SK-N-SH (cell line): ENCODE measurements at regions not wholly inside any gene's neighbourhood (a gene's known extent, or its start where the extent isn't known, plus 50 kb on each side); places are given as distances from the start of the nearest gene placed in this dataset.

Source experiments
- CTCF ChIA-PET: fragments of 300-600, 350-600 bp; formaldehyde crosslinking; extraction: SDS; loops from one replicate; lab custom pipeline; 2021; lab: Yijun Ruan, JAX
- POLR2A ChIA-PET: fragments of 350-600 bp; sonication (Branson Sonifier 250); formaldehyde crosslinking; extraction: SDS; loops from one replicate; lab custom pipeline; 2020; ENCODE audit warnings: antibody characterized with exemption, inconsistent platforms; lab: Yijun Ruan, JAX
- DNase-seq: peaks from one replicate; pipeline ENCODE4 v3.0.0; 2012
- H2AFZ ChIP-seq: fragments of 200-600 bp; sonication (generic); 2 replicates; pipeline ENCODE4 v1.8.1; 2016; ENCODE audit warnings: antibody characterized with exemption, mild to moderate bottlenecking, low read depth
- H3F3A ChIP-seq: fragments of 200-600 bp; sonication (generic); replicated peaks from 2 replicates; pipeline ENCODE3; 2016; ENCODE audit warnings: antibody characterized with exemption, mild to moderate bottlenecking; ENCODE audit not compliant: insufficient read depth
- H3K27ac ChIP-seq, 2 experiments: fragments of 200-500 bp in 1 of 2; fragments of 200-600 bp in 1 of 2; sonication (Bioruptor generic) in 1 of 2; sonication (generic), shearing (Covaris generic) in 1 of 2; 2 replicates each; pipeline versions ENCODE4 v1.5.1 to v1.6.1; 2014 to 2016; ENCODE audit warnings: low read depth in 2 of 2, inconsistent platforms in 1 of 2, low read length in 1 of 2, mild to moderate bottlenecking in 1 of 2, mixed read lengths in 1 of 2
- H3K27me3 ChIP-seq: fragments of 200-600 bp; sonication (generic), shearing (Covaris generic); 2 replicates; pipeline ENCODE4 v1.6.1; 2016; ENCODE audit warnings: mixed run types; ENCODE audit not compliant: insufficient read depth
- H3K36me3 ChIP-seq, 2 experiments: fragments of 200-500 bp in 1 of 2; fragments of 200-600 bp in 1 of 2; sonication (Bioruptor generic) in 1 of 2; sonication (generic) in 1 of 2; replicated peaks in 1 of 2; 2 replicates each; pipeline versions ENCODE3 to v1.5.1; 2014 to 2016; ENCODE audit warnings: low read length in 1 of 2, mild to moderate bottlenecking in 1 of 2; ENCODE audit not compliant: insufficient read depth in 2 of 2, control insufficient read depth in 1 of 2
- H3K4me1 ChIP-seq, 2 experiments: fragments of 200-500 bp in 1 of 2; fragments of 200-600 bp in 1 of 2; sonication (Bioruptor generic) in 1 of 2; sonication (generic), shearing (Covaris generic) in 1 of 2; 2 replicates each; pipeline versions ENCODE4 v1.5.1 to v1.6.1; 2014 to 2016; ENCODE audit warnings: low read depth in 1 of 2, low read length in 1 of 2, mixed run types in 1 of 2; ENCODE audit not compliant: insufficient read depth in 2 of 2, control insufficient read depth in 1 of 2
- H3K4me2 ChIP-seq: fragments of 200-600 bp; sonication (generic), shearing (Covaris generic); 2 replicates; pipeline ENCODE4 v1.6.1; 2017; ENCODE audit warnings: mixed run types
- H3K4me3 ChIP-seq, 2 experiments: fragments of 200-500 bp in 1 of 2; fragments of 200-600 bp in 1 of 2; sonication (Bioruptor generic) in 1 of 2; sonication (generic), shearing (Covaris generic) in 1 of 2; 2 replicates each; pipeline versions ENCODE4 v1.5.1 to v1.8.1; 2014 to 2016; ENCODE audit warnings: low read depth in 2 of 2, inconsistent platforms in 1 of 2, low read length in 1 of 2, mild to moderate bottlenecking in 1 of 2, mixed read lengths in 1 of 2, moderate library complexity in 1 of 2
- H3K79me2 ChIP-seq: fragments of 200-600 bp; sonication (generic); 2 replicates; pipeline ENCODE4 v1.8.1; 2017; ENCODE audit warnings: mild to moderate bottlenecking; ENCODE audit not compliant: insufficient read depth
- H3K9ac ChIP-seq: fragments of 200-600 bp; sonication (generic); 2 replicates; pipeline ENCODE4 v1.6.1; 2017; ENCODE audit warnings: mixed run types
- H3K9me2 ChIP-seq: fragments of 200-600 bp; sonication (generic); 2 replicates; pipeline ENCODE4 v1.6.1; 2017; ENCODE audit warnings: mixed run types
- H3K9me3 ChIP-seq: fragments of 200-600 bp; sonication (generic); 2 replicates; pipeline ENCODE4 v1.6.1; 2017; ENCODE audit warnings: mixed run types, mild to moderate bottlenecking, moderate library complexity
- H4K20me1 ChIP-seq: fragments of 200-600 bp; sonication (generic); 2 replicates; pipeline ENCODE4 v1.6.1; 2017; ENCODE audit warnings: mild to moderate bottlenecking, mixed run types; ENCODE audit not compliant: insufficient read depth
- CHD2 ChIP-seq: fragments of 150-350 bp; IDR thresholded peaks from 2 replicates; pipeline ENCODE4 v1.6.1; 2018; ENCODE audit warnings: low read length; ENCODE audit not compliant: partially characterized antibody
- EP300 ChIP-seq, 2 experiments: IDR thresholded peaks; 2 replicates each; pipeline versions ENCODE4 v1.4.0 to v1.6.1; 2012; ENCODE audit warnings: borderline replicate concordance in 1 of 2, low read depth in 1 of 2, low read length in 1 of 2
- FOXJ3 ChIP-seq: sonication (generic); formaldehyde crosslinking; IDR thresholded peaks from 2 replicates; pipeline ENCODE4 v1.5.1; 2020; ENCODE audit warnings: mild to moderate bottlenecking, missing genetic modification reagents
- GATA2 ChIP-seq: sonication (generic); formaldehyde crosslinking; IDR thresholded peaks from 2 replicates; pipeline ENCODE4 v1.5.0; 2020; ENCODE audit warnings: mild to moderate bottlenecking, missing genetic modification reagents
- JUND ChIP-seq: IDR thresholded peaks from 2 replicates; pipeline ENCODE4 v1.4.0; 2012
- MEF2A ChIP-seq: IDR thresholded peaks from 2 replicates; pipeline ENCODE4 v1.4.0; 2012; ENCODE audit warnings: low read depth, borderline replicate concordance
- MXI1 ChIP-seq: IDR thresholded peaks from 2 replicates; pipeline ENCODE4 v1.6.1; 2012; ENCODE audit warnings: mild to moderate bottlenecking, low read depth, low read length, improper control_type of control experiment
- NFIC ChIP-seq: IDR thresholded peaks from 2 replicates; pipeline ENCODE4 v1.4.0; 2012; ENCODE audit warnings: borderline replicate concordance
- NRF1 ChIP-seq: IDR thresholded peaks from 2 replicates; pipeline ENCODE4 v1.6.1; 2012; ENCODE audit warnings: low read depth, mild to moderate bottlenecking, low read length
- PBX3 ChIP-seq: IDR thresholded peaks from 2 replicates; pipeline ENCODE4; 2012
- POLR2AphosphoS5 ChIP-seq: IDR thresholded peaks from 2 replicates; pipeline ENCODE4 v1.6.1; 2012; ENCODE audit warnings: low read depth, low read length
- RCOR1 ChIP-seq: fragments of 150-350 bp; IDR thresholded peaks from 2 replicates; pipeline ENCODE4 v1.6.1; 2017; ENCODE audit warnings: antibody characterized with exemption, low read length
- RXRA ChIP-seq: IDR thresholded peaks from 2 replicates; pipeline ENCODE4 v1.4.0; 2012; ENCODE audit warnings: low read depth, mild to moderate bottlenecking, borderline replicate concordance
- SIN3A ChIP-seq: IDR thresholded peaks from 2 replicates; pipeline ENCODE4 v1.6.1; 2012; ENCODE audit warnings: low read depth, mild to moderate bottlenecking, low read length, moderate library complexity, borderline replicate concordance
- SMC3 ChIP-seq: IDR thresholded peaks from 2 replicates; pipeline ENCODE4 v1.6.1; 2012; ENCODE audit warnings: low read depth, low read length, improper control_type of control experiment
- TAF1 ChIP-seq: IDR thresholded peaks from 2 replicates; pipeline ENCODE4 v1.6.1; 2012; ENCODE audit warnings: low read depth, mild to moderate bottlenecking, low read length, moderate library complexity, borderline replicate concordance
- TCF12 ChIP-seq: IDR thresholded peaks from 2 replicates; pipeline ENCODE4 v1.4.0; 2012
- TEAD4 ChIP-seq: IDR thresholded peaks from 2 replicates; pipeline ENCODE4 v1.4.0; 2012; ENCODE audit warnings: mild to moderate bottlenecking, borderline replicate concordance; ENCODE audit not compliant: insufficient read depth
- USF2 ChIP-seq: fragments of 150-350 bp; IDR thresholded peaks from 2 replicates; pipeline ENCODE4 v1.6.1; 2017; ENCODE audit warnings: antibody characterized with exemption, low read length, low read depth, borderline replicate concordance
- YY1 ChIP-seq: IDR thresholded peaks from 2 replicates; pipeline ENCODE4 v1.4.0; 2012; ENCODE audit warnings: low read depth, mild to moderate bottlenecking
- WGBS: methylation state at CpG from one replicate; pipeline ENCODE4 v1.1.6; 2017; ENCODE audit warnings: low lambda C conversion rate; 5-methylcytosine and 5-hydroxymethylcytosine counted together

GRCh38 chr6:154901876-154902552 is 93.1 kb upstream of the TIAM2 start:
- Histone ChIP-seq H3K4me1 (peaks cover 0 to 32% of the 10 kb centered on the region in 2 experiments; a peak in 2 of 4 replicates), H4K20me1 (no peaks in the 10 kb centered on the region), H3K9me2 (no peaks in the 10 kb centered on the region), H2AFZ (no peak overlapping the region), H3K9me3 (no peaks in the 10 kb centered on the region), H3K4me3 (no peak overlapping the region), H3K9ac (no peak overlapping the region), H3K27ac (peak overlapping the region in 1 of 2 experiments; percentile 88; a peak in 3 of 4 replicates), H3K4me2 (no peak overlapping the region), H3F3A (no peaks in the 10 kb centered on the region), H3K79me2 (no peaks in the 10 kb centered on the region; the same call in 1 of the 2 replicates), H3K36me3 (no peaks in the 10 kb centered on the region), H3K27me3 (no peaks in the 10 kb centered on the region)
- TF ChIP-seq MXI1 (peak; percentile 88), CHD2 (peak; percentile 11), GATA2 (CRISPR knock-in tag) (peak; percentile 96), YY1 (no peak), FOXJ3 (CRISPR knock-in tag) (0 out of 2 replicates have a peak, but pooled peaks have one; percentile 39), RCOR1 (peak; percentile 52; the same call in 1 of the 2 replicates)
- DNase-seq: peak; percentile 71
- ChIA-PET CTCF (interaction anchor here (0.9 to 2.8 kb wide), 10 partner anchors 9 to 252 kb away, joined by 3 to 11 read pairs (median 4); no protein-coding TSS in a partner anchor), POLR2A (interaction anchor here (0.5 to 0.9 kb wide), 3 partner anchors 13 to 60 kb away, joined by 3 read pairs; no protein-coding TSS in a partner anchor)
- WGBS: 63% methylated on average over 9 of the region's 9 CpGs

GRCh38 chr6:154907291-154907690 is 87.8 kb upstream of the TIAM2 start:
- no peak overlapping the region for H3K9ac ChIP-seq
- no peaks in the 10 kb centered on the region for H4K20me1 ChIP-seq
- CTCF ChIA-PET: interaction anchor here (1.2 to 2.5 kb wide), 4 partner anchors 21 to 232 kb away, joined by 3 to 11 read pairs (median 5); no protein-coding TSS in a partner anchor
- H3K4me2 ChIP-seq: no peak overlapping the region
- H3K36me3 ChIP-seq: peaks cover 10 to 11% of the 10 kb centered on the region in 2 experiments
- H3K27me3 ChIP-seq: no peaks in the 10 kb centered on the region
- WGBS: 67% methylated on average over 3 of the region's 3 CpGs
- H3K27ac ChIP-seq: no peak overlapping the region
- no peaks in the 10 kb centered on the region for H3F3A ChIP-seq
- peaks cover 0 to 7% of the 10 kb centered on the region in 2 experiments; a peak in 2 of 4 replicates for H3K4me1 ChIP-seq
- DNase-seq: no peak
- no peaks in the 10 kb centered on the region for H3K9me3 ChIP-seq
- no peaks in the 10 kb centered on the region for H3K79me2 ChIP-seq
- H3K9me2 ChIP-seq: no peaks in the 10 kb centered on the region
- no peak for TF ChIP-seq SMC3
- no peak for TF ChIP-seq TCF12
- TF ChIP-seq YY1: no peak
- no peak for TF ChIP-seq PBX3
- TF ChIP-seq TAF1: no peak
- no peak for TF ChIP-seq SIN3A
- TF ChIP-seq JUND: no peak
- no peak for TF ChIP-seq FOXJ3 (CRISPR knock-in tag)
- no peak for TF ChIP-seq MXI1
- no peak for TF ChIP-seq EP300 (IDR thresholded peaks at IDR 0.05; ENCODE audit: borderline replicate concordance in 1 of 2, low read depth in 1 of 2, low read length in 1 of 2)
- TF ChIP-seq MEF2A: no peak
- no peak for TF ChIP-seq NRF1
- TF ChIP-seq TEAD4: no peak
- TF ChIP-seq USF2: no peak
- TF ChIP-seq NFIC: no peak
- TF ChIP-seq POLR2AphosphoS5: no peak
- no peak for TF ChIP-seq RXRA
- TF ChIP-seq, all 33 proteins: peak for 0
- H2AFZ ChIP-seq: no peak overlapping the region
- no peak overlapping the region for H3K4me3 ChIP-seq
- POLR2A ChIA-PET: no interaction called here
